Tibial nerve (tissue), 4 donors: ENCODE measurements at regions not wholly inside any gene's neighbourhood (a gene's known extent, or its start where the extent isn't known, plus 50 kb on each side); places are given as distances from the start of the nearest gene placed in this dataset.

ENCODE experiments used
- EP300 ChIP-seq, 2 donors: sonication (generic); formaldehyde crosslinking; IDR thresholded peaks; one replicate each; pipeline ENCODE4 v1.6.1; 2017; ENCODE audit warnings: antibody characterized with exemption in 2 of 2, mild to moderate bottlenecking in 1 of 2
- POLR2A ChIP-seq, 2 donors: fragments of 450-650 bp; IDR thresholded peaks; one replicate each; pipeline ENCODE4 v1.6.1; 2017; ENCODE audit warnings: antibody characterized with exemption in 2 of 2, mild to moderate bottlenecking in 2 of 2, moderate library complexity in 2 of 2
- TF ChIP-seq, protein P1 (sequence below), 5 experiments: fragments of 200-600 bp in 3 of 5; fragments of 450-650 bp in 2 of 5; sonication (generic) in 3 of 5; IDR thresholded peaks; one replicate each; pipeline ENCODE4 v1.5.1; 2016 to 2019; ENCODE audit warnings: antibody characterized with exemption in 5 of 5, mild to moderate bottlenecking in 3 of 5, moderate library complexity in 2 of 5

GRCh38 chr7:356691-357462, 66.9 kb downstream of the FOXL3 start:
- TF ChIP-seq, protein P1, sequence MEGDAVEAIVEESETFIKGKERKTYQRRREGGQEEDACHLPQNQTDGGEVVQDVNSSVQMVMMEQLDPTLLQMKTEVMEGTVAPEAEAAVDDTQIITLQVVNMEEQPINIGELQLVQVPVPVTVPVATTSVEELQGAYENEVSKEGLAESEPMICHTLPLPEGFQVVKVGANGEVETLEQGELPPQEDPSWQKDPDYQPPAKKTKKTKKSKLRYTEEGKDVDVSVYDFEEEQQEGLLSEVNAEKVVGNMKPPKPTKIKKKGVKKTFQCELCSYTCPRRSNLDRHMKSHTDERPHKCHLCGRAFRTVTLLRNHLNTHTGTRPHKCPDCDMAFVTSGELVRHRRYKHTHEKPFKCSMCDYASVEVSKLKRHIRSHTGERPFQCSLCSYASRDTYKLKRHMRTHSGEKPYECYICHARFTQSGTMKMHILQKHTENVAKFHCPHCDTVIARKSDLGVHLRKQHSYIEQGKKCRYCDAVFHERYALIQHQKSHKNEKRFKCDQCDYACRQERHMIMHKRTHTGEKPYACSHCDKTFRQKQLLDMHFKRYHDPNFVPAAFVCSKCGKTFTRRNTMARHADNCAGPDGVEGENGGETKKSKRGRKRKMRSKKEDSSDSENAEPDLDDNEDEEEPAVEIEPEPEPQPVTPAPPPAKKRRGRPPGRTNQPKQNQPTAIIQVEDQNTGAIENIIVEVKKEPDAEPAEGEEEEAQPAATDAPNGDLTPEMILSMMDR (IDR thresholded peaks at IDR 0.05), result no peak
- no peak for TF ChIP-seq EP300 (IDR thresholded peaks at IDR 0.05)
- no peak for TF ChIP-seq POLR2A (IDR thresholded peaks at IDR 0.05)
